K562 (cell line): ENCODE measurements at regions not wholly inside any gene's neighbourhood (a gene's known extent, or its start where the extent isn't known, plus 50 kb on each side); places are given as distances from the start of the nearest gene placed in this dataset.

Source experiments
- ATAC-seq: fragments of 200-7000 bp; cut with Tn5 transposase; 3 replicates; pipeline ENCODE4 v1.9.1; 2020; ENCODE audit warnings: moderate library complexity
- BruUV-seq: library from RNA; stranded (reverse); fragments of 400-500 nt; replicated peaks from 2 replicates; lab custom pipeline; 2021; lab: Mats Ljungman, UMichigan
- CTCF ChIA-PET: fragments of 300-600 bp; formaldehyde crosslinking; extraction: SDS; loops from one replicate; lab custom pipeline; 2021; ENCODE audit warnings: low intra/inter-chr PET ratio; lab: Yijun Ruan, JAX
- POLR2A ChIA-PET: fragments of 300-600, 350-650 bp; sonication (Branson Sonifier 250); formaldehyde crosslinking; extraction: SDS; loops from one replicate; lab custom pipeline; 2021; ENCODE audit warnings: antibody characterized with exemption, inconsistent platforms; lab: Yijun Ruan, JAX
- DNase-seq, 4 experiments: peaks; one replicate each; pipeline versions ENCODE4 v3.0.0 to v3.0.0-alpha.2; 2011 to 2018; ENCODE audit warnings: low spot score in 3 of 4, mixed read lengths in 3 of 4; ENCODE audit errors: extremely low read depth in 1 of 4
- FAIRE-seq: peaks from 2 replicates; lab custom pipeline; 2011; peaks lifted over from hg19 to GRCh38; lab: Jason Lieb, UNC
- H2AFZ ChIP-seq: 2 replicates; pipeline ENCODE4 v1.6.0; 2011; ENCODE audit warnings: low read depth, low read length, control low read depth, inconsistent platforms
- H3K27ac ChIP-seq: fragments of 200-600 bp; 3 replicates; pipeline ENCODE4 v1.8.0; 2011; ENCODE audit warnings: low read depth, mild to moderate bottlenecking, control low read depth, inconsistent platforms, low read length, moderate library complexity, mixed read lengths; ENCODE audit errors: extremely low read depth
- H3K27me3 ChIP-seq, 2 experiments: fragments of 300-600 bp in 1 of 2; 2 replicates in 1 of 2; 3 replicates in 1 of 2; pipeline versions ENCODE4 v1.6.0 to v1.8.0; 2011; ENCODE audit warnings: inconsistent platforms in 2 of 2, low read length in 2 of 2, mild to moderate bottlenecking in 1 of 2, mixed read lengths in 1 of 2, moderate library complexity in 1 of 2; ENCODE audit not compliant: control insufficient read depth in 2 of 2, insufficient read depth in 2 of 2
- H3K36me3 ChIP-seq: fragments of 300-600 bp; 3 replicates; pipeline ENCODE4 v1.8.0; 2011; ENCODE audit warnings: mild to moderate bottlenecking, low read length, inconsistent platforms; ENCODE audit not compliant: control insufficient read depth, insufficient read depth
- H3K4me1 ChIP-seq, 2 experiments: fragments of 200-600 bp in 1 of 2; replicated peaks in 1 of 2; 2 replicates in 1 of 2; 3 replicates in 1 of 2; pipeline versions ENCODE4 v1.5.1 to v1.8.0; 2011; ENCODE audit warnings: inconsistent platforms in 2 of 2, low read length in 2 of 2, mild to moderate bottlenecking in 1 of 2, mixed read lengths in 1 of 2, moderate library complexity in 1 of 2; ENCODE audit not compliant: control insufficient read depth in 2 of 2, insufficient read depth in 2 of 2
- H3K4me2 ChIP-seq: 2 replicates; pipeline ENCODE4 v1.6.1; 2011; ENCODE audit warnings: low read length, control low read depth, inconsistent platforms, mixed read lengths; ENCODE audit not compliant: insufficient read depth
- H3K4me3 ChIP-seq: fragments of 200-600 bp; sonication (generic), shearing (Covaris generic); 2 replicates; pipeline ENCODE4 v1.5.1; 2016; ENCODE audit warnings: control low read depth, inconsistent platforms
- H3K79me2 ChIP-seq: fragments of 200-600 bp; 3 replicates; pipeline ENCODE4 v1.8.0; 2011; ENCODE audit warnings: low read length, inconsistent platforms; ENCODE audit not compliant: control insufficient read depth, insufficient read depth
- H3K9ac ChIP-seq, 2 experiments: 2 replicates each; pipeline versions ENCODE4 v1.6.0 to v1.6.1; 2011; ENCODE audit warnings: low read depth in 2 of 2, low read length in 2 of 2, control low read depth in 1 of 2, inconsistent platforms in 1 of 2, mild to moderate bottlenecking in 1 of 2, mixed read lengths in 1 of 2; ENCODE audit not compliant: insufficient read depth in 1 of 2
- H3K9me1 ChIP-seq: one replicate; pipeline ENCODE4 v1.6.0; 2011; ENCODE audit warnings: inconsistent platforms, mild to moderate bottlenecking, low read length, moderate library complexity; ENCODE audit not compliant: control insufficient read depth, insufficient read depth
- H3K9me3 ChIP-seq: replicated peaks from 2 replicates; pipeline ENCODE4 v1.5.1; 2011; ENCODE audit warnings: low read depth, low read length, inconsistent platforms; ENCODE audit not compliant: control insufficient read depth, insufficient read depth
- H4K20me1 ChIP-seq: replicated peaks from 2 replicates; pipeline ENCODE4 v1.6.1; 2011; ENCODE audit warnings: low read length, inconsistent platforms, mixed read lengths; ENCODE audit not compliant: control insufficient read depth, insufficient read depth
- CREB3 ChIP-seq: fragments of 450-650 bp; conservative IDR thresholded peaks from 2 replicates; pipeline ENCODE4 v1.6.1; 2016; ENCODE audit warnings: missing genetic modification characterization, low read depth, mild to moderate bottlenecking, missing compliant biosample characterization, moderate library complexity
- ELF1 ChIP-seq: fragments of 200-800 bp; sonication (Bioruptor generic); IDR thresholded peaks from 2 replicates; pipeline ENCODE4 v1.6.1; 2016; ENCODE audit warnings: missing genetic modification characterization, missing compliant biosample characterization
- MEIS2 ChIP-seq: fragments of 450-650 bp; IDR thresholded peaks from 2 replicates; pipeline ENCODE4 v1.6.1; 2014; ENCODE audit warnings: mild to moderate bottlenecking; ENCODE audit not compliant: partially characterized antibody
- NBN ChIP-seq: fragments of 450-650 bp; IDR thresholded peaks from 2 replicates; pipeline ENCODE4 v1.6.1; 2016; ENCODE audit warnings: low read depth, mild to moderate bottlenecking
- NCOA4 ChIP-seq: fragments of 450-650 bp; IDR thresholded peaks from 2 replicates; pipeline ENCODE4 v1.6.1; 2018; ENCODE audit warnings: mild to moderate bottlenecking; ENCODE audit not compliant: partially characterized antibody
- POLR3G ChIP-seq: IDR thresholded peaks from 2 replicates; pipeline ENCODE4 v1.6.1; 2011; ENCODE audit not compliant: insufficient read length, insufficient replicate concordance; ENCODE audit errors: extremely low read depth
- SMC3 ChIP-seq: conservative IDR thresholded peaks from 2 replicates; pipeline ENCODE4 v1.6.1; 2011; ENCODE audit warnings: low read depth, low read length, improper control_type of control experiment; ENCODE audit not compliant: insufficient read depth
- SUPT5H ChIP-seq: fragments of 450-650 bp; IDR thresholded peaks from 2 replicates; pipeline ENCODE4 v1.6.1; 2016
- VEZF1 ChIP-seq: fragments of 200-800 bp; sonication (Bioruptor generic); IDR thresholded peaks from 2 replicates; pipeline ENCODE4 v1.6.1; 2017; ENCODE audit warnings: missing genetic modification characterization, missing compliant biosample characterization
- ZBED1 ChIP-seq: IDR thresholded peaks from 2 replicates; pipeline ENCODE4 v1.6.1; 2014
- ZNF175 ChIP-seq: fragments of 200-800 bp; sonication (Bioruptor generic); IDR thresholded peaks from 2 replicates; pipeline ENCODE4 v1.6.1; 2016; ENCODE audit warnings: low read depth, mild to moderate bottlenecking, missing genetic modification characterization, missing compliant biosample characterization
- ZNF24 ChIP-seq: fragments of 450-650 bp; IDR thresholded peaks from 2 replicates; pipeline ENCODE4 v1.6.1; 2016
- ZNF311 ChIP-seq: fragments of 250-450 bp; sonication (Bioruptor Pico); IDR thresholded peaks from 2 replicates; pipeline ENCODE4 v1.4.0; 2020; ENCODE audit warnings: mild to moderate bottlenecking, moderate library complexity
- ZNF589 ChIP-seq: fragments of 200-800 bp; sonication (Bioruptor generic); IDR thresholded peaks from 2 replicates; pipeline ENCODE4 v1.6.1; 2016; ENCODE audit warnings: low read depth, missing genetic modification characterization, missing compliant biosample characterization
- ZNF76 ChIP-seq: fragments of 250-450 bp; sonication (Bioruptor Pico); IDR thresholded peaks from 2 replicates; pipeline ENCODE4 v1.4.0; 2020; ENCODE audit warnings: mild to moderate bottlenecking, moderate library complexity, borderline replicate concordance
- ZNF766 ChIP-seq: fragments of 200-800 bp; sonication (Bioruptor generic); conservative IDR thresholded peaks from 2 replicates; pipeline ENCODE4 v1.6.1; 2016; ENCODE audit warnings: missing genetic modification characterization, missing compliant biosample characterization
- ZZZ3 ChIP-seq: fragments of 450-650 bp; IDR thresholded peaks from 2 replicates; pipeline ENCODE4 v1.6.1; 2016; ENCODE audit warnings: antibody characterized with exemption, mild to moderate bottlenecking, moderate library complexity
- WGBS: fragments of 100-300 bp; shearing (Covaris generic); methylation state at CpG from one replicate; pipeline ENCODE4 v1.1.6; 2016; ENCODE audit warnings: low coverage, mixed read lengths; ENCODE audit not compliant: insufficient coverage; ENCODE audit errors: missing lambda C conversion rate; 5-methylcytosine and 5-hydroxymethylcytosine counted together
- in situ Hi-C: fragments of 300-500 bp; cut with MboI; formaldehyde crosslinking; loops from 4 replicates; pipeline ENCODE4 v1.15.0; 2018; ENCODE audit warnings: inconsistent platforms, mixed read lengths
- intact Hi-C: fragments of 100-400 bp; cut with micrococcal nuclease; formaldehyde crosslinking; loops from 2 replicates; pipeline ENCODE4 v1.14.2; 2022

GRCh38 chr14:65210118-65210821 is 108.0 kb upstream of the MAX start:
- Histone ChIP-seq H3K4me1 (peaks cover 2 to 10% of the 10 kb centered on the region in 2 experiments; a peak in 4 of 5 replicates), H3K9ac (no peak overlapping the region), H3K4me3 (no peak overlapping the region), H3K4me2 (no peak overlapping the region), H2AFZ (0 out of 2 replicates have a peak overlapping the region, but pooled peaks have one; percentile 37), H3K27me3 (no peaks in the 10 kb centered on the region), H4K20me1 (no peaks in the 10 kb centered on the region), H3K79me2 (no peaks in the 10 kb centered on the region), H3K36me3 (no peaks in the 10 kb centered on the region), H3K9me3 (no peaks in the 10 kb centered on the region), H3K9me1 (no peaks in the 10 kb centered on the region), H3K27ac (no peak overlapping the region)
- no TSS peak for BruUV-seq
- peak in 1 of 4 experiments; percentile 7 for DNase-seq
- no peak for ATAC-seq
- POLR2A ChIA-PET = no interaction called here
- 50% methylated on average over 4 of the region's 4 CpGs for WGBS
- CTCF ChIA-PET = no interaction called here
- no peak for FAIRE-seq
- TF ChIP-seq SUPT5H = no peak
- TF ChIP-seq SMC3 = no peak
- no peak for TF ChIP-seq ZBED1
- TF ChIP-seq ZNF24 = peak; percentile 37; the same call in 1 of the 2 replicates
- no peak for TF ChIP-seq NBN
- TF ChIP-seq ZNF175 (CRISPR knock-in tag) = 0 out of 2 replicates have a peak, but pooled peaks have one; percentile 20
- TF ChIP-seq ZNF589 = peak; percentile 62; the same call in 1 of the 2 replicates
- TF ChIP-seq NCOA4 = no peak
- no peak for TF ChIP-seq CREB3
- no peak for TF ChIP-seq ZNF76 (CRISPR knock-in tag)
- no peak for TF ChIP-seq POLR3G
- TF ChIP-seq MEIS2 = peak; percentile 51
- TF ChIP-seq ELF1 (tag) = no peak
- TF ChIP-seq ZNF766 (CRISPR knock-in tag) = 0 out of 2 replicates have a peak, but pooled peaks have one; percentile 47
- no peak for TF ChIP-seq ZZZ3
- TF ChIP-seq VEZF1 (CRISPR knock-in tag) = peak; percentile 30; the same call in 1 of the 2 replicates
- TF ChIP-seq ZNF311 (CRISPR knock-in tag) = 0 out of 2 replicates have a peak, but pooled peaks have one; percentile 14
- intact Hi-C loops = loop anchor here (5.0 kb wide), 1 partner anchor 43 kb away; no protein-coding TSS in a partner anchor
- in situ Hi-C loops = no loop called here
